ENCODE measurements at regions not wholly inside any gene's neighbourhood (a gene's known extent, or its start where the extent isn't known, plus 50 kb on each side); places are given as distances from the start of the nearest gene placed in this dataset.

- no peak for DNase-seq (ENCODE audit: low spot score)
- in situ Hi-C loops (cut with HindIII; ENCODE audit: low sequenced_read_pairs) = no loop called here
Measured at GRCh38 chr22:27676545-27677213, 124.9 kb downstream of the MN1 start.

GRCh38 chr22:27677905-27678458 is 123.6 kb downstream of the MN1 start:
- in situ Hi-C loops (cut with HindIII; ENCODE audit: low sequenced_read_pairs) = no loop called here
- DNase-seq (ENCODE audit: low spot score) = no peak

- no peak for DNase-seq (ENCODE audit: low spot score)
- in situ Hi-C loops (cut with HindIII; ENCODE audit: low sequenced_read_pairs) = no loop called here
Measured at GRCh38 chr22:27679176-27679575, 122.4 kb downstream of the MN1 start.

GRCh38 chr22:27679693-27680488 is 121.7 kb downstream of the MN1 start:
- DNase-seq (ENCODE audit: low spot score) = no peak
- in situ Hi-C loops (cut with HindIII; ENCODE audit: low sequenced_read_pairs) = no loop called here

- no peak for DNase-seq (ENCODE audit: low spot score)
- in situ Hi-C loops (cut with HindIII; ENCODE audit: low sequenced_read_pairs) = no loop called here
Measured at GRCh38 chr22:27680636-27681035, 120.9 kb downstream of the MN1 start.

GRCh38 chr22:27681037-27681436 is 120.5 kb downstream of the MN1 start:
- DNase-seq (ENCODE audit: low spot score) = no peak
- in situ Hi-C loops (cut with HindIII; ENCODE audit: low sequenced_read_pairs) = no loop called here

GRCh38 chr22:27682437-27682836 is 119.1 kb downstream of the MN1 start:
- no peak for DNase-seq (ENCODE audit: low spot score)
- in situ Hi-C loops (cut with HindIII; ENCODE audit: low sequenced_read_pairs) = no loop called here

GRCh38 chr22:27684901-27685300 is 116.7 kb downstream of the MN1 start:
- DNase-seq (ENCODE audit: low spot score) = no peak
- in situ Hi-C loops (cut with HindIII; ENCODE audit: low sequenced_read_pairs) = no loop called here

- DNase-seq (ENCODE audit: low spot score) = no peak
- in situ Hi-C loops (cut with HindIII; ENCODE audit: low sequenced_read_pairs) = no loop called here
Measured at GRCh38 chr22:27685515-27685914, 116.0 kb downstream of the MN1 start.

GRCh38 chr22:27685970-27686369 is 115.6 kb downstream of the MN1 start:
- DNase-seq (ENCODE audit: low spot score) = no peak
- in situ Hi-C loops (cut with HindIII; ENCODE audit: low sequenced_read_pairs) = no loop called here

GRCh38 chr22:27686534-27686933 is 115.0 kb downstream of the MN1 start:
- in situ Hi-C loops (cut with HindIII; ENCODE audit: low sequenced_read_pairs) = no loop called here
- peak; percentile 3 for DNase-seq (ENCODE audit: low spot score)

- no peak for DNase-seq (ENCODE audit: low spot score)
- in situ Hi-C loops (cut with HindIII; ENCODE audit: low sequenced_read_pairs) = no loop called here
Measured at GRCh38 chr22:27687984-27688545, 113.5 kb downstream of the MN1 start.

- no peak for DNase-seq (ENCODE audit: low spot score)
- in situ Hi-C loops (cut with HindIII; ENCODE audit: low sequenced_read_pairs) = no loop called here
Measured at GRCh38 chr22:27689664-27690063, 111.9 kb downstream of the MN1 start.

GRCh38 chr22:27690599-27690998 is 111.0 kb downstream of the MN1 start:
- in situ Hi-C loops (cut with HindIII; ENCODE audit: low sequenced_read_pairs) = no loop called here
- DNase-seq (ENCODE audit: low spot score) = no peak

GRCh38 chr22:27692243-27692642 is 109.3 kb downstream of the MN1 start:
- in situ Hi-C loops (cut with HindIII; ENCODE audit: low sequenced_read_pairs) = no loop called here
- no peak for DNase-seq (ENCODE audit: low spot score)

- in situ Hi-C loops (cut with HindIII; ENCODE audit: low sequenced_read_pairs) = no loop called here
Measured at GRCh38 chr22:27695925-27696324, 105.6 kb downstream of the MN1 start.

GRCh38 chr22:27697888-27698287 is 103.7 kb downstream of the MN1 start:
- in situ Hi-C loops (cut with HindIII; ENCODE audit: low sequenced_read_pairs) = no loop called here
- DNase-seq (ENCODE audit: low spot score) = no peak

More at GRCh38 chr22:27695925-27696324, 105.6 kb downstream of the MN1 start:
- no peak for DNase-seq (ENCODE audit: low spot score)

All from G401 (cell line).